ENCODE measurements at regions not wholly inside any gene's neighbourhood (a gene's known extent, or its start where the extent isn't known, plus 50 kb on each side); places are given as distances from the start of the nearest gene placed in this dataset.
A peak's percentile ranks its signal among the peaks of the same experiment; 100 is the strongest.

DNA sequence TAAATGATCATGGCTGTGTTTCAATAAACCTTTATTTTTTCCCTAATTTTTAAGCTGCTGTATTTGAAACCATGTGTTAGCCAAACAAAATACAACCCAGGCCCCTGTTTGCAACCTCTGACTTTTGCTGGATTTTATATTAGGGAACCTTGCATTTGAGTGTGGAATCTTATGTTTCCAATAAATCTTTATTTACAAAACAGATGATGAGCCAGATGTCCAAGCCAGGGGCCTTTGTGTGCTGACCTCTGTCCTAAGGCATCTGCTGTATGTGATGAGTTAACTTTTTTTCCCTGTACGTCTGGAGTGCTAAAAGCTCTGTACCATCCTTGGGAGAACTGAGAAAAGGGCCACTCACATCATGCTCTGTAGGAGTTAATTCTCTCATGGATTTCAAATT lies 162.9 kb downstream of the TRIB2 start:
- TF ChIP-seq, protein P1, sequence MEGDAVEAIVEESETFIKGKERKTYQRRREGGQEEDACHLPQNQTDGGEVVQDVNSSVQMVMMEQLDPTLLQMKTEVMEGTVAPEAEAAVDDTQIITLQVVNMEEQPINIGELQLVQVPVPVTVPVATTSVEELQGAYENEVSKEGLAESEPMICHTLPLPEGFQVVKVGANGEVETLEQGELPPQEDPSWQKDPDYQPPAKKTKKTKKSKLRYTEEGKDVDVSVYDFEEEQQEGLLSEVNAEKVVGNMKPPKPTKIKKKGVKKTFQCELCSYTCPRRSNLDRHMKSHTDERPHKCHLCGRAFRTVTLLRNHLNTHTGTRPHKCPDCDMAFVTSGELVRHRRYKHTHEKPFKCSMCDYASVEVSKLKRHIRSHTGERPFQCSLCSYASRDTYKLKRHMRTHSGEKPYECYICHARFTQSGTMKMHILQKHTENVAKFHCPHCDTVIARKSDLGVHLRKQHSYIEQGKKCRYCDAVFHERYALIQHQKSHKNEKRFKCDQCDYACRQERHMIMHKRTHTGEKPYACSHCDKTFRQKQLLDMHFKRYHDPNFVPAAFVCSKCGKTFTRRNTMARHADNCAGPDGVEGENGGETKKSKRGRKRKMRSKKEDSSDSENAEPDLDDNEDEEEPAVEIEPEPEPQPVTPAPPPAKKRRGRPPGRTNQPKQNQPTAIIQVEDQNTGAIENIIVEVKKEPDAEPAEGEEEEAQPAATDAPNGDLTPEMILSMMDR (conservative IDR thresholded peaks at IDR 0.05; ENCODE audit: control insufficient read depth, insufficient read depth, low read depth, low read length), result no peak
- H3K4me3 ChIP-seq (ENCODE audit: control insufficient read depth, low read depth, low read length), result no peak overlapping the region
- DNase-seq (ENCODE audit: low read depth), result peak; percentile 25

- H3K4me3 ChIP-seq (ENCODE audit: control insufficient read depth, low read depth, low read length), result no peak overlapping the region
- no peak for DNase-seq (ENCODE audit: low read depth)
- TF ChIP-seq, protein P1 (conservative IDR thresholded peaks at IDR 0.05; ENCODE audit: control insufficient read depth, insufficient read depth, low read depth, low read length), result no peak
These were observed 165.2 kb downstream of the TRIB2 start for GRCh38 chr2:12881952-12882351.

DNA sequence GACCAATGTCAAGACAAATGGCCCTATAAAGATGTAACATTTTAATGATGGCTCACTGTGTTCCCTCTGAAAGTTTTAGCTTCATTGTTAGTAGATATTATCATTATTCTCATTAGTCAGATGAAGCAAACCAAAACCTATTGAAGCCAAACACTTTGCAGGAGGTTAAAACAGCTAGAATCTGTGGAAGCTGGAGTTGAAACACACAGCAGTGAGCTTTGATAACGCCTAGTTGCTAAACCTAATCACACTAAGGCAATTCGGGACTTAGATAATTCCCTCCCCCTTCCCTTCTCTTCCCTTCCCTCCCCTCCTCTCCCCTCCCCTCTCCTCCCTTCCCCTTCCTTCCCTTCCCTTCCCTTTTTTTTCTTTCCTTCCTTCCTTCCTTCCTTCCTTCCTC lies 165.7 kb downstream of the TRIB2 start:
- TF ChIP-seq, protein P1 (conservative IDR thresholded peaks at IDR 0.05; ENCODE audit: control insufficient read depth, insufficient read depth, low read depth, low read length), result no peak
- no peak for DNase-seq (ENCODE audit: low read depth)
- no peak overlapping the region for H3K4me3 ChIP-seq (ENCODE audit: control insufficient read depth, low read depth, low read length)

GRCh38 chr2:12883906-12884305 lies 167.2 kb downstream of the TRIB2 start:
- peak; percentile 22 for DNase-seq (ENCODE audit: low read depth)
- H3K4me3 ChIP-seq (ENCODE audit: control insufficient read depth, low read depth, low read length), result no peak overlapping the region
- TF ChIP-seq, protein P1 (conservative IDR thresholded peaks at IDR 0.05; ENCODE audit: control insufficient read depth, insufficient read depth, low read depth, low read length), result no peak

DNA sequence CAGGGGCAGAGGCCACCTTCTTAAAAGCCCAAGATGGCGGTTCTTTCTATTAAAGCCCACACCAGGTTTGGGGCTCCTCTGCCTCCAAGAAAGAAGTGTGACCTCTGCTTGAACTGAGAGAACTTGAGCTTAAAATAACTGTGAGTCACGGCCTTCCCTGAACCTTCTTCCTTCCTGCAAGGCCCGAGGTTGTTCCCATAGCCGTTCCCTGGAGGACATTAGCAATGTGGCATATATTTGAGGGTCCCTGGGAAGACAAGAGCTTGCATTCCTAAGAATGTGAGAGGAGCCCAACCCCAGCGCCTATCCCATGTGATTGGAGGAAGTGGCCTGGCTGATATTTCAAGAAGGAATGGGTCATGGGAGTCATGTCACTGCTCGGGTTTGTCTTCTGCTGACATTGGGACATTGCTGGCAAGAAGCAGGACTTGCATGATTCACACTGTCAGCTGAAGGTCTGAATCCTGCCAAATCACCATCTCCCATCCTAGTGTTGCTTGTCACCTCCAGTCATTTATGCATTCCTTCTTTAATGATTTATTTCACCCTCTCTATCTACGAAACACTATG lies 168.1 kb downstream of the TRIB2 start:
- peak; percentile 90 for DNase-seq (ENCODE audit: low read depth)
- TF ChIP-seq, protein P1 (conservative IDR thresholded peaks at IDR 0.05; ENCODE audit: control insufficient read depth, insufficient read depth, low read depth, low read length), result no peak
- no peak overlapping the region for H3K4me3 ChIP-seq (ENCODE audit: control insufficient read depth, low read depth, low read length)

- no peak overlapping the region for H3K4me3 ChIP-seq (ENCODE audit: control insufficient read depth, low read depth, low read length)
- DNase-seq (ENCODE audit: low read depth), result no peak
- TF ChIP-seq, protein P1 (conservative IDR thresholded peaks at IDR 0.05; ENCODE audit: control insufficient read depth, insufficient read depth, low read depth, low read length), result no peak
These were observed 173.3 kb downstream of the TRIB2 start for GRCh38 chr2:12890066-12890465.

Data from fibroblast of mammary gland (primary cell).